ENCODE measurements at regions not wholly inside any gene's neighbourhood (a gene's known extent, or its start where the extent isn't known, plus 50 kb on each side); places are given as distances from the start of the nearest gene placed in this dataset.

DNA sequence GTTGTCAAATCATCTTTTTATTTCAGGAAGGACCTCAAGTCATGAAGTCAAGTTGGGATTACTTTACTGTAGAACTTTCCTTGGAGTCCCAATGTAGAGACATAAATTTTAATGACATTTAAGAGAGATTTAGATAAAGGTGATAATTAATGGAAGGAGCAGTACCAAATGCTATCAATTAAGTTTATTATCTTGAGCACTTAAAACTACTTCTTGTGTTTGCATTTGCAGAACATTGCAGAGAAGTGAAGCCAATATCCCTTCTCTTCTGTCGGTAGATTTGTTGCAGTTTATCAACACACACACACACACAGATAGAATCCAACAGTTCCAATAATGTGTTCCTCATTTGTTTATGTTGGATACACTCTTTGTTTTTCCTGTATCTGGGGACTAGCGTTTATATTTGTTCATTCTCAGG is 570.7 kb downstream of the EPHA4 start:
- H3K79me2 ChIP-seq (ENCODE audit: insufficient read depth, low read length), result no peaks in the 10 kb centered on the region
- no peak overlapping the region for H2AFZ ChIP-seq (ENCODE audit: low read length)
- H3K4me2 ChIP-seq (ENCODE audit: insufficient read depth, low read length), result no peak overlapping the region
- no peaks in the 10 kb centered on the region for H3K4me1 ChIP-seq (ENCODE audit: insufficient read depth, low read length)
- no peaks in the 10 kb centered on the region for H3K27me3 ChIP-seq (ENCODE audit: insufficient read depth, low read length)
- H3K9me3 ChIP-seq (ENCODE audit: low read depth, low read length), result no peaks in the 10 kb centered on the region
- H3K27ac ChIP-seq (ENCODE audit: low read depth, low read length), result no peak overlapping the region
- H4K20me1 ChIP-seq (ENCODE audit: insufficient read depth, low read length), result no peaks in the 10 kb centered on the region
- no peak overlapping the region for H3K4me3 ChIP-seq (ENCODE audit: insufficient read depth, low read length)
- no peaks in the 10 kb centered on the region for H3K36me3 ChIP-seq (ENCODE audit: insufficient read depth, low read length)
- TF ChIP-seq, protein P1, sequence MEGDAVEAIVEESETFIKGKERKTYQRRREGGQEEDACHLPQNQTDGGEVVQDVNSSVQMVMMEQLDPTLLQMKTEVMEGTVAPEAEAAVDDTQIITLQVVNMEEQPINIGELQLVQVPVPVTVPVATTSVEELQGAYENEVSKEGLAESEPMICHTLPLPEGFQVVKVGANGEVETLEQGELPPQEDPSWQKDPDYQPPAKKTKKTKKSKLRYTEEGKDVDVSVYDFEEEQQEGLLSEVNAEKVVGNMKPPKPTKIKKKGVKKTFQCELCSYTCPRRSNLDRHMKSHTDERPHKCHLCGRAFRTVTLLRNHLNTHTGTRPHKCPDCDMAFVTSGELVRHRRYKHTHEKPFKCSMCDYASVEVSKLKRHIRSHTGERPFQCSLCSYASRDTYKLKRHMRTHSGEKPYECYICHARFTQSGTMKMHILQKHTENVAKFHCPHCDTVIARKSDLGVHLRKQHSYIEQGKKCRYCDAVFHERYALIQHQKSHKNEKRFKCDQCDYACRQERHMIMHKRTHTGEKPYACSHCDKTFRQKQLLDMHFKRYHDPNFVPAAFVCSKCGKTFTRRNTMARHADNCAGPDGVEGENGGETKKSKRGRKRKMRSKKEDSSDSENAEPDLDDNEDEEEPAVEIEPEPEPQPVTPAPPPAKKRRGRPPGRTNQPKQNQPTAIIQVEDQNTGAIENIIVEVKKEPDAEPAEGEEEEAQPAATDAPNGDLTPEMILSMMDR (IDR thresholded peaks at IDR 0.05; ENCODE audit: extremely low read depth, low read depth, low read length), result no peak
- DNase-seq (ENCODE audit: insufficient read length, low spot score, missing footprints), result no peak

DNA sequence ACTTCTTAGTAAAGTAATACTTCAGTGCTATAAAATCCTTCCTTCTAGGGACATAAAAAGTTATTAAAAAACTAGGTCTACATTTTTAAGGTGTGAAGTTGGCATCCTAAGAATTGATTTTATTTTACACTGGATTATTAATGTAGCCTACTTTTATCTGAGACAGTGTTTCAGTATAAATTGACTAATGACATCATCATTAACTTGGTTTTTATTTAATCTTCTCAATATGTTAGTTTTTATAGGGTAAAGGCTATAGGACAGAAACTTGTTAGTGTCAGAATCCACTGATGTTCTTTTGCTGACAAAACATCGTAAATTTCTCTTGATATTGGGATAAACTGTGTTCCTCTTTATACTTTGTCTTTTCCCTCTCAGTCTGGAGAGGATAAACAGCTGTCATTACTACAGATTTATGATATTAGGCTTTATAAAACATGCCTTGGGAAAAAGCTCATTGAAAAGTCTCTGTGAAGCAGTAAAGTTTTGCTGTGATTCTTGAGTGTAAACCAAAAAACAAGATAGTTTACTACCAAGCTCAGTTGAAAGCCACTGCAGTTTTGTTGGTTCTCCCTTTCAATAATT is 569.9 kb downstream of the EPHA4 start:
- Histone ChIP-seq H3K27me3 (ENCODE audit: insufficient read depth, low read length) (no peaks in the 10 kb centered on the region), H3K4me3 (ENCODE audit: insufficient read depth, low read length) (no peak overlapping the region), H4K20me1 (ENCODE audit: insufficient read depth, low read length) (no peaks in the 10 kb centered on the region), H3K79me2 (ENCODE audit: insufficient read depth, low read length) (no peaks in the 10 kb centered on the region), H2AFZ (ENCODE audit: low read length) (no peak overlapping the region), H3K36me3 (ENCODE audit: insufficient read depth, low read length) (no peaks in the 10 kb centered on the region), H3K4me1 (ENCODE audit: insufficient read depth, low read length) (no peaks in the 10 kb centered on the region), H3K9me3 (ENCODE audit: low read depth, low read length) (no peaks in the 10 kb centered on the region), H3K27ac (ENCODE audit: low read depth, low read length) (no peak overlapping the region), H3K4me2 (ENCODE audit: insufficient read depth, low read length) (no peak overlapping the region)
- TF ChIP-seq, protein P1 (IDR thresholded peaks at IDR 0.05; ENCODE audit: extremely low read depth, low read depth, low read length), result no peak
- no peak for DNase-seq (ENCODE audit: insufficient read length, low spot score, missing footprints)

DNA sequence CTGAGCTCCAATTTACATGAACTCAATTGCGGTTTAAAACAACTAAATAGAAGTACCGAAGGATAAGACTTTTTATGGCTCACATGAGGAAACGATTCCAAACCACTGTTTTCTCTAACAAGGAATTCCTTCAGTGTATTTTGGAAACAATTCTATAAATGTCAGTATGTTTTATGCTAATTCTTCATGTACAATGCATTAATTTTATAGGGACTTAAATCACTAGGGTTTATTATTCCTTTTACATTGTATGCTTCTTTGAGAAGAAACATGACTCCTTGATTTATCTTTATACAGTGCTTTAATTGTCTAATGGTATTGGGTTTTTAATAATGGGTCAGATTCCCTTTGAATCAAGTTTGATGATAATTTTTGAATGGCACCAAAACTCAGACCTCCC is 566.8 kb downstream of the EPHA4 start:
- Histone ChIP-seq H3K27ac (ENCODE audit: low read depth, low read length) (no peak overlapping the region), H3K36me3 (ENCODE audit: insufficient read depth, low read length) (no peaks in the 10 kb centered on the region), H3K9me3 (ENCODE audit: low read depth, low read length) (peaks cover 2% of the 10 kb centered on the region), H3K4me1 (ENCODE audit: insufficient read depth, low read length) (no peaks in the 10 kb centered on the region), H3K4me3 (ENCODE audit: insufficient read depth, low read length) (no peak overlapping the region), H3K79me2 (ENCODE audit: insufficient read depth, low read length) (no peaks in the 10 kb centered on the region), H3K27me3 (ENCODE audit: insufficient read depth, low read length) (no peaks in the 10 kb centered on the region), H2AFZ (ENCODE audit: low read length) (no peak overlapping the region), H3K4me2 (ENCODE audit: insufficient read depth, low read length) (no peak overlapping the region), H4K20me1 (ENCODE audit: insufficient read depth, low read length) (no peaks in the 10 kb centered on the region)
- TF ChIP-seq, protein P1 (IDR thresholded peaks at IDR 0.05; ENCODE audit: extremely low read depth, low read depth, low read length), result no peak
- DNase-seq (ENCODE audit: insufficient read length, low spot score, missing footprints), result no peak

DNA sequence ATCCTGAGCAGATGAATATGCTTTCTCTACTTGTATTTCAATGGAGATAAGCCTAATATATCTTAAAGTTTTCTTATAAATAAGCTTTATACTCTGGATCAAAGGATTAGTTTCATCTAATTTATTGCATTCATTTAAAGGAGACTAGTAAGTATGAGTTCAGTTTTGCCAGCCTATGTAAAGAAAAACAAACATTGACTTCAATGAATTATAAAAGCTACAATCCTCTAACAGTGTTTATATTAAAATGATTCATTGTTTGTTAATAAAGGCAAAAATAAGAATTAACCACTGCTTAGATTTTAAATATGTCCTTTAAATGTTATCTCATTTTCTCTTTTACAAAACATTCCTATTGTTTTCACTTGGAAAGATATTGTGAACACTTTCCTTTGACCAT is 566.0 kb downstream of the EPHA4 start:
- Histone ChIP-seq H3K9me3 (ENCODE audit: low read depth, low read length) (peaks cover 2% of the 10 kb centered on the region), H3K4me1 (ENCODE audit: insufficient read depth, low read length) (no peaks in the 10 kb centered on the region), H3K27me3 (ENCODE audit: insufficient read depth, low read length) (no peaks in the 10 kb centered on the region), H3K79me2 (ENCODE audit: insufficient read depth, low read length) (no peaks in the 10 kb centered on the region), H3K36me3 (ENCODE audit: insufficient read depth, low read length) (no peaks in the 10 kb centered on the region), H2AFZ (ENCODE audit: low read length) (no peak overlapping the region), H3K4me3 (ENCODE audit: insufficient read depth, low read length) (no peak overlapping the region), H4K20me1 (ENCODE audit: insufficient read depth, low read length) (no peaks in the 10 kb centered on the region), H3K27ac (ENCODE audit: low read depth, low read length) (no peak overlapping the region), H3K4me2 (ENCODE audit: insufficient read depth, low read length) (no peak overlapping the region)
- DNase-seq (ENCODE audit: insufficient read length, low spot score, missing footprints), result no peak
- TF ChIP-seq, protein P1 (IDR thresholded peaks at IDR 0.05; ENCODE audit: extremely low read depth, low read depth, low read length), result no peak
